CD8-positive, alpha-beta memory T cell (primary cell): ENCODE measurements at regions not wholly inside any gene's neighbourhood (a gene's known extent, or its start where the extent isn't known, plus 50 kb on each side); places are given as distances from the start of the nearest gene placed in this dataset.

ENCODE experiments used
- CTCF ChIA-PET: fragments of 350-600 bp; sonication (Branson Sonifier 250); formaldehyde crosslinking; loops from one replicate; lab custom pipeline; 2021; ENCODE audit warnings: antibody characterized with exemption; lab: Charles Lee
- POLR2A ChIA-PET: fragments of 350-600 bp; sonication (Branson Sonifier 250); formaldehyde crosslinking; loops from one replicate; lab custom pipeline; 2021; ENCODE audit warnings: antibody characterized with exemption; lab: Charles Lee
- DNase-seq, 5 donors: peaks; one replicate each; pipeline versions ENCODE4 v3.0.0 to v3.0.0-alpha.2; 2020 to 2022; ENCODE audit warnings: mixed read lengths in 1 of 5
- H3K27ac ChIP-seq: one replicate; pipeline ENCODE4 v1.7.0; 2013; ENCODE audit warnings: low read depth, mild to moderate bottlenecking, low read length, moderate library complexity
- H3K27me3 ChIP-seq: 2 replicates; pipeline ENCODE4 v1.7.0; 2013; ENCODE audit warnings: low read length, mild to moderate bottlenecking; ENCODE audit not compliant: insufficient read depth, poor library complexity, severe bottlenecking
- H3K36me3 ChIP-seq: 2 replicates; pipeline ENCODE4 v1.7.0; 2013; ENCODE audit warnings: mild to moderate bottlenecking, low read length, moderate library complexity; ENCODE audit not compliant: insufficient read depth
- H3K4me1 ChIP-seq: 2 replicates; pipeline ENCODE4 v1.7.0; 2013; ENCODE audit warnings: mild to moderate bottlenecking, low read length, moderate library complexity; ENCODE audit not compliant: insufficient read depth
- H3K4me3 ChIP-seq: 2 replicates; pipeline ENCODE4 v1.7.0; 2013; ENCODE audit warnings: mild to moderate bottlenecking, low read length
- H3K9me3 ChIP-seq: 2 replicates; pipeline ENCODE4 v1.7.0; 2013; ENCODE audit warnings: mild to moderate bottlenecking, low read length
- H3K27ac Mint-ChIP-seq, 8 donors: one replicate each; pipeline ENCODE4 v1.8.0; 2020 to 2021; ENCODE audit warnings: mixed read lengths in 8 of 8, mild to moderate bottlenecking in 6 of 8, inconsistent platforms in 3 of 8, moderate library complexity in 3 of 8
- H3K27me3 Mint-ChIP-seq, 2 donors: one replicate each; pipeline ENCODE4 v1.8.0; 2020 to 2021; ENCODE audit warnings: mixed read lengths in 2 of 2, mild to moderate bottlenecking in 1 of 2, moderate library complexity in 1 of 2
- H3K36me3 Mint-ChIP-seq, 3 donors: one replicate each; pipeline ENCODE4 v1.8.0; 2020 to 2021; ENCODE audit warnings: mixed read lengths in 3 of 3, inconsistent platforms in 1 of 3, mild to moderate bottlenecking in 1 of 3
- H3K4me1 Mint-ChIP-seq, 3 donors: one replicate each; pipeline ENCODE4 v1.8.0; 2020 to 2021; ENCODE audit warnings: mixed read lengths in 3 of 3, inconsistent platforms in 1 of 3, mild to moderate bottlenecking in 1 of 3
- H3K4me3 Mint-ChIP-seq, 7 donors: one replicate each; pipeline ENCODE4 v1.8.0; 2020 to 2021; ENCODE audit warnings: mixed read lengths in 7 of 7, mild to moderate bottlenecking in 6 of 7, moderate library complexity in 4 of 7, inconsistent platforms in 2 of 7
- H3K9me3 Mint-ChIP-seq, 5 donors: one replicate each; pipeline ENCODE4 v1.8.0; 2020 to 2022; ENCODE audit warnings: mixed read lengths in 5 of 5, mild to moderate bottlenecking in 3 of 5, moderate library complexity in 2 of 5, inconsistent platforms in 1 of 5

DNA sequence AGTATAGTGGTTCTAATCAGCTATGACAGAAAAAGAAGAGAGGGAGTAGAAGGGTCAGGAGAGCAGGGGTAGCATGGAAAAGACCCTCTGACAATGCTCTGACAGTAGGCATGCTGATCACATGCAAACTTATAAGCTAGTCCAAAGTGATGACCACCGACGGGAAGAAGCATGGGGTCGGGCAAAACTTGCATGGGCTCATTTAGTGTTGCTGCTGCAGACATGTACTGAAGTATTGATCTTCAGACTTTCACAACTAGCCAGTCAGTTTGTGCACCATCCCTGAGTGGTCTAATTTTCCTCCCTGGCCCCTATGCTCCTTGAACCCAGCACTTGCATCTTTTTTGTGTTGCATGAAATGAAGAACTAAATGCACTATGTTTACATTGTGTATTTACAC is 225.4 kb downstream of the SYK start:
- POLR2A ChIA-PET, result no interaction called here
- no peaks in the 10 kb centered on the region for H3K36me3 ChIP-seq
- H3K9me3 ChIP-seq, result no peaks in the 10 kb centered on the region
- DNase-seq, result no peak
- CTCF ChIA-PET, result no interaction called here
- no peak overlapping the region for H3K27ac ChIP-seq
- no peak overlapping the region for H3K4me3 ChIP-seq
- Mint-ChIP-seq H3K27ac (no peak overlapping the region), H3K4me3 (no peak overlapping the region), H3K9me3 (no peaks in the 10 kb centered on the region), H3K36me3 (no peaks in the 10 kb centered on the region), H3K4me1 (no peaks in the 10 kb centered on the region), H3K27me3 (peaks cover 6 to 14% of the 10 kb centered on the region in 2 donors)
- no peaks in the 10 kb centered on the region for H3K4me1 ChIP-seq
- H3K27me3 ChIP-seq, result no peaks in the 10 kb centered on the region

DNA sequence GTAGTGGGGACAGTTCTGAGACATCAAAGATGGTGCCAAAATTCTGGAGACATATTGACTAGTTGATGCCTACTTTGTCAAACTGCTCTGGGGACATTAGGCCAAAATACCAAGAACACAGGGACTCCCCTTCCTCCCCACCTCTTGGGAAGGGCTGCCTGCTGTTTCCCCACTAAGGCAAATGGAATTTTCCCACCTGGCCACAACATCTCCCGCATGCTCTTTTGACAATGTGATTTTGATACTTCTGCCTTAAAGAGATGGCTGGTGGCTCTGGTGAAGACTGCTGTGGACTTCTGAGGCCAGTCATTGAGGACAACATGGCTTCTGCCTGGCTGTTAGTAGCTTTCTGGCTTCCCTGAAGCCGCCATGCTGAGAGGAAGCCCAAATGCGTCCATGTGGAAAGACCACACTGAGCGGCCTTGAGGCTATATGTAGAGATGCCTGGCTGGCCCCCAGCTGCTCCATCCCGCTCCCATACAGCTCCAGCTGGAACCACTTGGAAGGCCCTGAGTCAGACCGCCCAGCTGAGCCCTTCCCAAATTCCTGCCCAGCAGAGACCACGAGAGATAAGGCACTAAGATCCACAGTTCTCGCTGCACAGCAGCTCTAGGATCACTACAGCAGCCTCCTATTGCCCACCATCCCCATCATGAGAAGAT is 226.7 kb downstream of the SYK start:
- H3K27me3 Mint-ChIP-seq, result peaks cover 6 to 11% of the 10 kb centered on the region in 2 donors
- H3K27me3 ChIP-seq, result no peaks in the 10 kb centered on the region
- H3K4me1 Mint-ChIP-seq, result no peaks in the 10 kb centered on the region
- H3K27ac ChIP-seq, result no peak overlapping the region
- no peak overlapping the region for H3K4me3 Mint-ChIP-seq
- H3K36me3 ChIP-seq, result no peaks in the 10 kb centered on the region
- H3K9me3 ChIP-seq, result no peaks in the 10 kb centered on the region
- H3K4me1 ChIP-seq, result no peaks in the 10 kb centered on the region
- ChIA-PET CTCF (no interaction called here), POLR2A (no interaction called here)
- H3K9me3 Mint-ChIP-seq, result no peaks in the 10 kb centered on the region
- H3K4me3 ChIP-seq, result no peak overlapping the region
- DNase-seq, result no peak
- H3K27ac Mint-ChIP-seq, result no peak overlapping the region
- H3K36me3 Mint-ChIP-seq, result no peaks in the 10 kb centered on the region

DNA sequence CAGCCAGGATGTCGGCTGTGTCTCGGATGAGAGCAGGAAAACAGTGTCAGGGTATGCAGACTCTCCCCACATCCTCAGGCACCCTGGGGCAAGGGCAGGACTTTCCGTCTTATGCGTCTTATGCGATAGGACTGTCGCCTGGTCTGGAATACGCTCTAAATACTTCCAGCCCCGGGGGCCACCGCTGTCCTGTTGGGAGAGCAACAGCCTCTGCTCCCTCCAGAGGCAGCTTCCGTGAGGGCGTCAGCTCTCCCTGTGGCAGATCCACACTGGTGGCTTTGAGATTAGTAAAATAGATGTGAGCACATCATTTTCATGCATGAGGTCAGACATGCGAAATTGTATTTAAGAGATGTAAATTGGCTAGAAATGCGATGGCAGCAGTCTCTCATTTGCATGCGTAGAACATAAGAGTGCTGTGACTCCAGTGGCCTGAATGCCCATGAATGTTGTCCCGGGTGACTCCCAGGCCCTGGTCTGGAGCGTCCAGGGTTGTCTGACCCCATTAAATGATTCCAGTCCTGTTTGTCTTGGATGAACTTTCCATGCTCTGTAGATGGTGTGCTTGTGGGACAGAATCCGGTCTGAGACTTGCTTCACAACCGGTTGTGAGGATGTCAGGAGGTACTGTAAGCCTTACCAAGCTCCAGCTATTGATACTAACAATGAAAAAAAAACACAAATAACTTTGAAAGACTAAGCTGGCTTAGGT is 228.2 kb downstream of the SYK start:
- Histone ChIP-seq H3K27ac (no peak overlapping the region), H3K36me3 (no peaks in the 10 kb centered on the region), H3K4me3 (no peak overlapping the region), H3K4me1 (no peaks in the 10 kb centered on the region), H3K27me3 (no peaks in the 10 kb centered on the region), H3K9me3 (no peaks in the 10 kb centered on the region)
- no peak overlapping the region for H3K4me3 Mint-ChIP-seq
- POLR2A ChIA-PET, result interaction anchor here (0.6 kb wide), 1 partner anchor 801 kb away, joined by 4 read pairs; no protein-coding TSS in a partner anchor
- H3K36me3 Mint-ChIP-seq, result no peaks in the 10 kb centered on the region
- H3K9me3 Mint-ChIP-seq, result no peaks in the 10 kb centered on the region
- H3K27me3 Mint-ChIP-seq, result peaks cover 6 to 9% of the 10 kb centered on the region in 2 donors
- H3K27ac Mint-ChIP-seq, result no peak overlapping the region
- no peak for DNase-seq
- CTCF ChIA-PET, result no interaction called here
- H3K4me1 Mint-ChIP-seq, result no peaks in the 10 kb centered on the region

DNA sequence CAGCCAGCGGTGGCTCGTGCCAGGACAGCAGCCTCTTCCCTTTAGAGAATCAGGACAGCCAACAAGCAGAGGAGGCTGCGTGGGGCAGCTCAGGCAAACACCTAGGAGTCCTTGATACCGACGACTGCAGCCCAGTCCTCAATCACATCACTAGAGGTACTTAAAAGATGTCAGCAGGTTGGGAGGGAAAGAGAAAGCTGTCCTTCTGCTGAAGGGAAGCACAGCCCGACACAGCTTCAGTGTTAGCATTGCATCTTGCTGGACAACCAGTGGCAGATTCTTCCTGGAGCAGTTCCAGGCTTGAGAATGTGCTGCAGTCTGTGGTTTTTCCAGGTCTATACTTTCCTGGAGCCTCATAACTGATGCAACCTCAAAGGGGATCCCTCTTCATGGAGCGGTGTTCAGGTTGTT is 230.5 kb downstream of the SYK start:
- H3K27me3 ChIP-seq, result no peaks in the 10 kb centered on the region
- POLR2A ChIA-PET, result no interaction called here

DNA sequence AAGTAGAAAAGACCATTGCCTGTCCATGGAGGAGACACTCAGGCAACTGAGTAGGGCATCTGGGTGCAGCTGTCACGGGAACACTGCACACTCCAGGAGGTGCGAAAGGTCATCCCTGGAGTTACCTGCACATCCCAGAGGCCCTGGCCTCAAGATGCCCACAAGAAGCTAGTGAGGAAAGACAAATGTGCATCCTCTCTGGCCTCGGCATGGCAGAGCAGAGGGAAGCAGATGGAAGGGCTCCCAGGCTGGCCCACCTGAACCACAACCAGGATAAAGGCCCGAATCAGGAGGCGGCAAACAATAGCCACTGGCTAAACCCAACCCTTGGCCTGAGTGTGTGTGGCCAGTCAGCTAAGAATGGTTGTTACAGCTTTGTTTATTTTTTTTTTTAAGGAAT is 231.7 kb downstream of the SYK start:
- Histone ChIP-seq H3K9me3 (no peaks in the 10 kb centered on the region), H3K27ac (no peak overlapping the region), H3K4me1 (peaks cover 11% of the 10 kb centered on the region), H3K4me3 (no peak overlapping the region), H3K36me3 (no peaks in the 10 kb centered on the region), H3K27me3 (no peaks in the 10 kb centered on the region)
- H3K4me3 Mint-ChIP-seq, result no peak overlapping the region
- ChIA-PET POLR2A (no interaction called here), CTCF (interaction anchor here (1.2 to 4.4 kb wide), 6 partner anchors 16 to 400 kb away, joined by 3 to 34 read pairs (median 4); partner anchors contain the start of gene NFIL3)
- no peak for DNase-seq
- H3K9me3 Mint-ChIP-seq, result no peaks in the 10 kb centered on the region
- no peak overlapping the region for H3K27ac Mint-ChIP-seq
- H3K4me1 Mint-ChIP-seq, result peaks cover 8 to 16% (median 11%) of the 10 kb centered on the region in 3 donors
- H3K27me3 Mint-ChIP-seq, result peaks cover 8 to 11% of the 10 kb centered on the region in 2 donors
- no peaks in the 10 kb centered on the region for H3K36me3 Mint-ChIP-seq

More for the DNA sequence above, 230.5 kb downstream of the SYK start:
- no peaks in the 10 kb centered on the region for H3K9me3 ChIP-seq
- H3K4me1 Mint-ChIP-seq, result peaks cover 1 to 8% (median 3%) of the 10 kb centered on the region in 3 donors
- no peak overlapping the region for H3K4me3 Mint-ChIP-seq
- no peaks in the 10 kb centered on the region for H3K36me3 ChIP-seq
- no peak for DNase-seq
- H3K27ac ChIP-seq, result no peak overlapping the region
- H3K27ac Mint-ChIP-seq, result peak overlapping the region in 1 of 8 donors; percentile 29
- H3K9me3 Mint-ChIP-seq, result no peaks in the 10 kb centered on the region
- CTCF ChIA-PET, result interaction anchor here (4.4 kb wide), 1 partner anchor 394 kb away, joined by 34 read pairs; the partner anchor contains the start of gene NFIL3
- H3K4me3 ChIP-seq, result no peak overlapping the region
- H3K4me1 ChIP-seq, result peaks cover 6% of the 10 kb centered on the region
- peaks cover 5 to 11% of the 10 kb centered on the region in 2 donors for H3K27me3 Mint-ChIP-seq
- H3K36me3 Mint-ChIP-seq, result no peaks in the 10 kb centered on the region

DNA sequence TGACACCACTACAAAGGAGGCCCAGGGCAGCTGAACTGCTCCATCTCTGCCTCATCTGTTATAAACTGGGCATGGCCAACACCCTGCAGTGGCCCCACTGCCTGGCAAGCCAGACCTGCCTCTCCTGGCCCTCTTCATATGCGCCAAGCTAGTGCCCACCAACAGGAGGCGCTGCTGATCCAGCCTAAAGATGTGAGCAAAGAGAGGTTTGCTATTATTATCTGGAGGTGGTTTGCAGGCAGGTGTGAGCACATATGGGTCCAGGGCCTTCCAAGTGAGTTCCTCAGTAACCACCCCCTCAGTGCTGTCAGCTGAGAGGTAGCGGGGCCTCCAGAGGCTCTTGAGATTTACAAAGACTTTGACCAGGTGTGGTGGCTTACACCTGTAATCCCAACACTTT is 232.2 kb downstream of the SYK start:
- ChIA-PET POLR2A (no interaction called here), CTCF (interaction anchor here (1.0 to 4.4 kb wide), 8 partner anchors 17 to 693 kb away, joined by 3 to 34 read pairs (median 4); partner anchors contain the start of gene NFIL3)
- peaks cover 11 to 19% (median 12%) of the 10 kb centered on the region in 3 donors for H3K4me1 Mint-ChIP-seq
- Histone ChIP-seq H3K4me3 (no peak overlapping the region), H3K27ac (no peak overlapping the region), H3K4me1 (peaks cover 11% of the 10 kb centered on the region), H3K27me3 (no peaks in the 10 kb centered on the region), H3K36me3 (no peaks in the 10 kb centered on the region), H3K9me3 (no peaks in the 10 kb centered on the region)
- no peak overlapping the region for H3K27ac Mint-ChIP-seq
- H3K36me3 Mint-ChIP-seq, result no peaks in the 10 kb centered on the region
- H3K27me3 Mint-ChIP-seq, result peaks cover 5 to 11% of the 10 kb centered on the region in 2 donors
- no peaks in the 10 kb centered on the region for H3K9me3 Mint-ChIP-seq
- H3K4me3 Mint-ChIP-seq, result no peak overlapping the region
- DNase-seq, result peak; percentile 40 to 76 (median 53)

DNA sequence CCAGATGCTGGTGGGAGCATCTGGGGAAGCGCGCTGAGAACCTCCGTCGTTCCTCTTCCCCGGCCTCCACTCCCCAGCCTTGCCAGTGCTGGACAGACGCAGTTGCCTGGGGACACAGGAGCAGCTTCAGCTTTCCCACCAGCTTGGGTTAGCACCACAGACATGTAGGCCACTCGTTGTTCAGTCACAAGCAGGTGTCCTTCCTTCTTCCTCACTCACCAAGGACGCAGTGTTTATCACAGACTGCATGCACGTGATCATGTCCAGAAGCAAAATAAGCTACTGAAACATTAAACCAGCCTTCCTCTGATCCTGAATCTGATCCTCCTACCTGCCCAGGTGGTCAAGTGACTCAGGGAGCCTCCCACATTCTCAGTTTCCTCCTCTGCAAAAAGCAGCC is 232.9 kb downstream of the SYK start:
- Mint-ChIP-seq H3K27me3 (peaks cover 5 to 11% of the 10 kb centered on the region in 2 donors), H3K36me3 (no peaks in the 10 kb centered on the region), H3K9me3 (no peaks in the 10 kb centered on the region), H3K4me1 (peaks cover 11 to 19% (median 14%) of the 10 kb centered on the region in 3 donors), H3K4me3 (no peak overlapping the region), H3K27ac (no peak overlapping the region)
- ChIA-PET POLR2A (no interaction called here), CTCF (interaction anchor here (1.0 to 4.4 kb wide), 5 partner anchors 17 to 693 kb away, joined by 4 to 34 read pairs (median 5); partner anchors contain the start of gene NFIL3)
- Histone ChIP-seq H3K36me3 (no peaks in the 10 kb centered on the region), H3K4me1 (peaks cover 11% of the 10 kb centered on the region), H3K27ac (no peak overlapping the region), H3K4me3 (no peak overlapping the region), H3K9me3 (no peaks in the 10 kb centered on the region), H3K27me3 (no peaks in the 10 kb centered on the region)
- no peak for DNase-seq
